HepG2 (cell line): ENCODE measurements at regions not wholly inside any gene's neighbourhood (a gene's known extent, or its start where the extent isn't known, plus 50 kb on each side); places are given as distances from the start of the nearest gene placed in this dataset.

Experiments used
- ATAC-seq: fragments of 200-7000 bp; cut with Tn5 transposase; 3 replicates; pipeline ENCODE4 v1.9.1; 2020; ENCODE audit warnings: mild to moderate bottlenecking, moderate library complexity
- BruUV-seq: library from RNA; stranded (reverse); fragments of 400-500 nt; replicated peaks from 2 replicates; lab custom pipeline; 2021; lab: Mats Ljungman, UMichigan
- CTCF ChIA-PET: fragments of 300-600 bp; formaldehyde crosslinking; extraction: SDS; loops from one replicate; lab custom pipeline; 2021; ENCODE audit warnings: low total read pairs, inconsistent platforms, low intra/inter-chr PET ratio; lab: Yijun Ruan, JAX
- POLR2A ChIA-PET: fragments of 350-600 bp; sonication (Branson Sonifier 250); formaldehyde crosslinking; loops from one replicate; lab custom pipeline; 2020; ENCODE audit warnings: antibody characterized with exemption, inconsistent platforms; lab: Yijun Ruan, JAX
- DNase-seq: peaks from one replicate; pipeline ENCODE4 v3.0.0-alpha.2; 2015; ENCODE audit warnings: low spot score
- FAIRE-seq: peaks from 3 replicates; lab custom pipeline; 2011; peaks lifted over from hg19 to GRCh38; lab: Jason Lieb, UNC
- H2AFZ ChIP-seq: one replicate; pipeline ENCODE4 v1.6.1; 2011; ENCODE audit warnings: low read length, inconsistent platforms
- H3K27ac ChIP-seq: fragments of 300-600 bp; 3 replicates; pipeline ENCODE4 v1.8.0; 2011; ENCODE audit warnings: mixed run types, mild to moderate bottlenecking, mixed read lengths, low read length, inconsistent platforms; ENCODE audit not compliant: insufficient read depth; ENCODE audit errors: extremely low read length
- H3K27me3 ChIP-seq, 2 experiments: fragments of 200-600 bp in 1 of 2; 2 replicates in 1 of 2; 3 replicates in 1 of 2; pipeline versions ENCODE4 v1.6.0 to v1.8.0; 2011; ENCODE audit warnings: low read length in 2 of 2, mild to moderate bottlenecking in 2 of 2, moderate library complexity in 2 of 2, inconsistent platforms in 1 of 2; ENCODE audit not compliant: insufficient read depth in 2 of 2, control insufficient read depth in 1 of 2
- H3K36me3 ChIP-seq, 2 experiments: fragments of 200-600 bp in 1 of 2; replicated peaks in 1 of 2; 2 replicates in 1 of 2; 3 replicates in 1 of 2; pipeline versions ENCODE4 v1.5.1 to v1.8.0; 2011; ENCODE audit warnings: low read length in 2 of 2, inconsistent platforms in 1 of 2; ENCODE audit not compliant: insufficient read depth in 2 of 2, control insufficient read depth in 1 of 2
- H3K4me1 ChIP-seq: 2 replicates; pipeline ENCODE4 v1.5.1; 2012; ENCODE audit warnings: low read length, inconsistent platforms; ENCODE audit not compliant: insufficient read depth
- H3K4me2 ChIP-seq: 2 replicates; pipeline ENCODE4 v1.6.0; 2011; ENCODE audit warnings: low read depth, low read length, inconsistent platforms
- H3K4me3 ChIP-seq, 3 experiments: fragments of 200-600 bp in 1 of 3; sonication (generic), shearing (Covaris generic) in 1 of 3; replicated peaks in 1 of 3; 2 replicates each; pipeline ENCODE4 v1.5.1; 2011 to 2016; ENCODE audit warnings: low read length in 3 of 3, inconsistent platforms in 2 of 3, low read depth in 2 of 3, mild to moderate bottlenecking in 2 of 3, control low read depth in 1 of 3, mixed read lengths in 1 of 3; ENCODE audit not compliant: insufficient read depth in 1 of 3
- H3K79me2 ChIP-seq: one replicate; pipeline ENCODE4 v1.6.1; 2011; ENCODE audit warnings: low read length, inconsistent platforms; ENCODE audit not compliant: insufficient read depth
- H3K9ac ChIP-seq: 2 replicates; pipeline ENCODE4 v1.6.0; 2011; ENCODE audit warnings: mild to moderate bottlenecking, low read depth, low read length, inconsistent platforms; ENCODE audit not compliant: insufficient read depth
- H3K9me3 ChIP-seq: 2 replicates; pipeline ENCODE4 v1.5.1; 2012; ENCODE audit warnings: mild to moderate bottlenecking, low read length
- H4K20me1 ChIP-seq: 2 replicates; pipeline ENCODE4 v1.6.0; 2011; ENCODE audit warnings: inconsistent platforms, mild to moderate bottlenecking, low read length, moderate library complexity; ENCODE audit not compliant: insufficient read depth
- FLYWCH1 ChIP-seq: sonication (generic); formaldehyde crosslinking; IDR thresholded peaks from 2 replicates; pipeline ENCODE4 v1.8.1; 2023; ENCODE audit warnings: mild to moderate bottlenecking, missing genetic modification reagents
- HNRNPUL1 ChIP-seq: fragments of 200-400 bp; formaldehyde crosslinking; IDR thresholded peaks from 2 replicates; pipeline ENCODE4 v1.6.1; 2017; ENCODE audit warnings: low read depth, mild to moderate bottlenecking, low read length, moderate library complexity
- RBM22 ChIP-seq: fragments of 200-400 bp; formaldehyde crosslinking; optimal IDR thresholded peaks from 2 replicates; pipeline ENCODE3; 2017; ENCODE audit warnings: mild to moderate bottlenecking, low read length, moderate library complexity
- SIN3B ChIP-seq: fragments of 150-350 bp; IDR thresholded peaks from 2 replicates; pipeline ENCODE4 v1.6.1; 2014; ENCODE audit warnings: low read length
- TARDBP ChIP-seq: sonication (generic); formaldehyde crosslinking; IDR thresholded peaks from 2 replicates; pipeline ENCODE4 v1.8.0; 2022; ENCODE audit warnings: mild to moderate bottlenecking, missing genetic modification reagents
- TCF7L2 ChIP-seq: IDR thresholded peaks from 2 replicates; pipeline ENCODE4 v1.6.1; 2011; ENCODE audit warnings: mild to moderate bottlenecking, low read depth, low read length, moderate library complexity
- ZFP36 ChIP-seq: fragments of 150-350 bp; IDR thresholded peaks from 2 replicates; pipeline ENCODE4 v1.6.1; 2018; ENCODE audit warnings: borderline replicate concordance, low read length, low read depth; ENCODE audit not compliant: partially characterized antibody
- ZFP37 ChIP-seq: sonication (generic); formaldehyde crosslinking; IDR thresholded peaks from 2 replicates; pipeline ENCODE4 v1.4.0; 2020; ENCODE audit warnings: missing genetic modification reagents, borderline replicate concordance
- ZFYVE20 ChIP-seq: sonication (generic); formaldehyde crosslinking; IDR thresholded peaks from 2 replicates; pipeline ENCODE4 v1.8.0; 2023; ENCODE audit warnings: low read depth, mild to moderate bottlenecking, moderate library complexity, missing genetic modification reagents, borderline replicate concordance
- ZNF10 ChIP-seq: sonication (generic); formaldehyde crosslinking; IDR thresholded peaks from 2 replicates; pipeline ENCODE4 v1.4.0; 2020; ENCODE audit warnings: mild to moderate bottlenecking, low read depth, missing genetic modification reagents, borderline replicate concordance
- ZNF552 ChIP-seq: sonication (generic); formaldehyde crosslinking; IDR thresholded peaks from 2 replicates; pipeline ENCODE4 v1.9.0; 2022; ENCODE audit warnings: missing genetic modification reagents, mild to moderate bottlenecking, borderline replicate concordance
- ZNF619 ChIP-seq: sonication (generic); formaldehyde crosslinking; IDR thresholded peaks from 2 replicates; pipeline ENCODE4 v1.4.0; 2020; ENCODE audit warnings: mild to moderate bottlenecking, missing genetic modification reagents
- ZNF724P ChIP-seq: sonication (generic); formaldehyde crosslinking; IDR thresholded peaks from 2 replicates; pipeline ENCODE4 v1.8.0; 2022; ENCODE audit warnings: missing genetic modification reagents, borderline replicate concordance
- WGBS: methylation state at CpG from one replicate; pipeline ENCODE4 v1.1.6; 2017; ENCODE audit warnings: low lambda C conversion rate; 5-methylcytosine and 5-hydroxymethylcytosine counted together
- in situ Hi-C: cut with HindIII; loops from 2 replicates; pipeline ENCODE4 v1.10.0; 2017; ENCODE audit warnings: low pct_unique_long_range_greater_than_20kb; ENCODE audit not compliant: extremely low pct_ligation_motif_present
- intact Hi-C: fragments of 100-400 bp; cut with micrococcal nuclease; formaldehyde crosslinking; loops from one replicate; pipeline ENCODE4 v1.10.0; 2022; ENCODE audit not compliant: unreplicated experiment
- TF ChIP-seq, protein P1 (sequence below): sonication (generic); formaldehyde crosslinking; IDR thresholded peaks from 2 replicates; pipeline ENCODE4 v1.4.0; 2020; ENCODE audit warnings: mild to moderate bottlenecking, missing genetic modification reagents
- TF ChIP-seq, protein P2 (sequence below): sonication (generic); formaldehyde crosslinking; IDR thresholded peaks from 2 replicates; pipeline ENCODE4 v1.4.0; 2020; ENCODE audit warnings: missing genetic modification reagents
- TF ChIP-seq, protein P3 (sequence below): sonication (generic); formaldehyde crosslinking; IDR thresholded peaks from 2 replicates; pipeline ENCODE4 v1.4.0; 2020; ENCODE audit warnings: missing genetic modification reagents, borderline replicate concordance
- TF ChIP-seq, protein P4 (sequence below): sonication (generic); formaldehyde crosslinking; conservative IDR thresholded peaks from 2 replicates; pipeline ENCODE4 v1.8.0; 2022; ENCODE audit warnings: missing genetic modification reagents

DNA sequence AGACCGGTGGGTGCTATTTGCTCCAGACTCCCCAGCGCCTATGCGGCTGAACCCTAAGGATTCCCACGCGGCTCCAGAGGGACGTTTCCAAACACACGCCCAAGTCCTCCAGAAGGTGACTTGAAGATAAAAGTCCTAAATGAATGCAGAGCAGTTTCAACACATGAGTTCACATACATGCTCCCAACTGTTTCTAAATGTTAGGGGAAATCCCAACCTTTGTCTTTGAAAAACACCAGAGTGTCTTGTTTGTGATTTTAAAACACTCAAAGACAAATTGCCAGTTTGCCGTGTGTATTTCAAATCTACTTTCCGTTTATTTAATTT lies 252.9 kb upstream of the SFSWAP start:
- in situ Hi-C loops (loop anchor here (10.0 to 25.0 kb wide), 2 partner anchors 353 to 546 kb away; no protein-coding TSS in a partner anchor), intact Hi-C loops (no loop called here)
- ATAC-seq (no peak), FAIRE-seq (no peak), DNase-seq (no peak)
- ChIA-PET CTCF (no interaction called here), POLR2A (no interaction called here)
- 2% methylated on average over 2 of the region's 9 CpGs for WGBS
- H4K20me1 ChIP-seq = no peaks in the 10 kb centered on the region
- H3K36me3 ChIP-seq = no peaks in the 10 kb centered on the region
- H3K4me1 ChIP-seq = no peaks in the 10 kb centered on the region
- H3K4me3 ChIP-seq = no peak overlapping the region
- H3K79me2 ChIP-seq = no peaks in the 10 kb centered on the region
- peaks cover 6 to 33% of the 10 kb centered on the region in 2 experiments; a peak in 3 of 5 replicates for H3K27me3 ChIP-seq
- no peak overlapping the region for H3K4me2 ChIP-seq
- H3K9me3 ChIP-seq = no peaks in the 10 kb centered on the region
- no peak overlapping the region for H3K9ac ChIP-seq
- no TSS peak for BruUV-seq
- no peak for TF ChIP-seq ZNF724P (CRISPR knock-in tag)
- TF ChIP-seq, protein P1, sequence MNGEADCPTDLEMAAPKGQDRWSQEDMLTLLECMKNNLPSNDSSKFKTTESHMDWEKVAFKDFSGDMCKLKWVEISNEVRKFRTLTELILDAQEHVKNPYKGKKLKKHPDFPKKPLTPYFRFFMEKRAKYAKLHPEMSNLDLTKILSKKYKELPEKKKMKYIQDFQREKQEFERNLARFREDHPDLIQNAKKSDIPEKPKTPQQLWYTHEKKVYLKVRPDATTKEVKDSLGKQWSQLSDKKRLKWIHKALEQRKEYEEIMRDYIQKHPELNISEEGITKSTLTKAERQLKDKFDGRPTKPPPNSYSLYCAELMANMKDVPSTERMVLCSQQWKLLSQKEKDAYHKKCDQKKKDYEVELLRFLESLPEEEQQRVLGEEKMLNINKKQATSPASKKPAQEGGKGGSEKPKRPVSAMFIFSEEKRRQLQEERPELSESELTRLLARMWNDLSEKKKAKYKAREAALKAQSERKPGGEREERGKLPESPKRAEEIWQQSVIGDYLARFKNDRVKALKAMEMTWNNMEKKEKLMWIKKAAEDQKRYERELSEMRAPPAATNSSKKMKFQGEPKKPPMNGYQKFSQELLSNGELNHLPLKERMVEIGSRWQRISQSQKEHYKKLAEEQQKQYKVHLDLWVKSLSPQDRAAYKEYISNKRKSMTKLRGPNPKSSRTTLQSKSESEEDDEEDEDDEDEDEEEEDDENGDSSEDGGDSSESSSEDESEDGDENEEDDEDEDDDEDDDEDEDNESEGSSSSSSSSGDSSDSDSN (CRISPR knock-in tag) = no peak
- TF ChIP-seq ZNF552 (CRISPR knock-in tag) = no peak
- no peak for TF ChIP-seq ZFYVE20
- TF ChIP-seq TCF7L2 = no peak
- TF ChIP-seq, protein P2, sequence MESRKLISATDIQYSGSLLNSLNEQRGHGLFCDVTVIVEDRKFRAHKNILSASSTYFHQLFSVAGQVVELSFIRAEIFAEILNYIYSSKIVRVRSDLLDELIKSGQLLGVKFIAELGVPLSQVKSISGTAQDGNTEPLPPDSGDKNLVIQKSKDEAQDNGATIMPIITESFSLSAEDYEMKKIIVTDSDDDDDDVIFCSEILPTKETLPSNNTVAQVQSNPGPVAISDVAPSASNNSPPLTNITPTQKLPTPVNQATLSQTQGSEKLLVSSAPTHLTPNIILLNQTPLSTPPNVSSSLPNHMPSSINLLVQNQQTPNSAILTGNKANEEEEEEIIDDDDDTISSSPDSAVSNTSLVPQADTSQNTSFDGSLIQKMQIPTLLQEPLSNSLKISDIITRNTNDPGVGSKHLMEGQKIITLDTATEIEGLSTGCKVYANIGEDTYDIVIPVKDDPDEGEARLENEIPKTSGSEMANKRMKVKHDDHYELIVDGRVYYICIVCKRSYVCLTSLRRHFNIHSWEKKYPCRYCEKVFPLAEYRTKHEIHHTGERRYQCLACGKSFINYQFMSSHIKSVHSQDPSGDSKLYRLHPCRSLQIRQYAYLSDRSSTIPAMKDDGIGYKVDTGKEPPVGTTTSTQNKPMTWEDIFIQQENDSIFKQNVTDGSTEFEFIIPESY (CRISPR knock-in tag) = no peak
- TF ChIP-seq, protein P3, sequence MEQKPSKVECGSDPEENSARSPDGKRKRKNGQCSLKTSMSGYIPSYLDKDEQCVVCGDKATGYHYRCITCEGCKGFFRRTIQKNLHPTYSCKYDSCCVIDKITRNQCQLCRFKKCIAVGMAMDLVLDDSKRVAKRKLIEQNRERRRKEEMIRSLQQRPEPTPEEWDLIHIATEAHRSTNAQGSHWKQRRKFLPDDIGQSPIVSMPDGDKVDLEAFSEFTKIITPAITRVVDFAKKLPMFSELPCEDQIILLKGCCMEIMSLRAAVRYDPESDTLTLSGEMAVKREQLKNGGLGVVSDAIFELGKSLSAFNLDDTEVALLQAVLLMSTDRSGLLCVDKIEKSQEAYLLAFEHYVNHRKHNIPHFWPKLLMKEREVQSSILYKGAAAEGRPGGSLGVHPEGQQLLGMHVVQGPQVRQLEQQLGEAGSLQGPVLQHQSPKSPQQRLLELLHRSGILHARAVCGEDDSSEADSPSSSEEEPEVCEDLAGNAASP = no peak
- no peak for TF ChIP-seq HNRNPUL1
- no peak for TF ChIP-seq FLYWCH1 (CRISPR knock-in tag)
- TF ChIP-seq ZNF619 (CRISPR knock-in tag) = no peak
- no peak for TF ChIP-seq ZFP36
- no peak for TF ChIP-seq ZFP37 (CRISPR knock-in tag)
- no peak for TF ChIP-seq SIN3B
- TF ChIP-seq, protein P4, sequence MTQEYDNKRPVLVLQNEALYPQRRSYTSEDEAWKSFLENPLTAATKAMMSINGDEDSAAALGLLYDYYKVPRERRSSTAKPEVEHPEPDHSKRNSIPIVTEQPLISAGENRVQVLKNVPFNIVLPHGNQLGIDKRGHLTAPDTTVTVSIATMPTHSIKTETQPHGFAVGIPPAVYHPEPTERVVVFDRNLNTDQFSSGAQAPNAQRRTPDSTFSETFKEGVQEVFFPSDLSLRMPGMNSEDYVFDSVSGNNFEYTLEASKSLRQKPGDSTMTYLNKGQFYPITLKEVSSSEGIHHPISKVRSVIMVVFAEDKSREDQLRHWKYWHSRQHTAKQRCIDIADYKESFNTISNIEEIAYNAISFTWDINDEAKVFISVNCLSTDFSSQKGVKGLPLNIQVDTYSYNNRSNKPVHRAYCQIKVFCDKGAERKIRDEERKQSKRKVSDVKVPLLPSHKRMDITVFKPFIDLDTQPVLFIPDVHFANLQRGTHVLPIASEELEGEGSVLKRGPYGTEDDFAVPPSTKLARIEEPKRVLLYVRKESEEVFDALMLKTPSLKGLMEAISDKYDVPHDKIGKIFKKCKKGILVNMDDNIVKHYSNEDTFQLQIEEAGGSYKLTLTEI = no peak
- TF ChIP-seq ZNF10 (CRISPR knock-in tag) = no peak
- no peak for TF ChIP-seq TARDBP
- no peak for TF ChIP-seq RBM22
- H3K27ac ChIP-seq = no peak overlapping the region
- no peak overlapping the region for H2AFZ ChIP-seq
